ENCODE measurements at regions not wholly inside any gene's neighbourhood (a gene's known extent, or its start where the extent isn't known, plus 50 kb on each side); places are given as distances from the start of the nearest gene placed in this dataset.

DNA sequence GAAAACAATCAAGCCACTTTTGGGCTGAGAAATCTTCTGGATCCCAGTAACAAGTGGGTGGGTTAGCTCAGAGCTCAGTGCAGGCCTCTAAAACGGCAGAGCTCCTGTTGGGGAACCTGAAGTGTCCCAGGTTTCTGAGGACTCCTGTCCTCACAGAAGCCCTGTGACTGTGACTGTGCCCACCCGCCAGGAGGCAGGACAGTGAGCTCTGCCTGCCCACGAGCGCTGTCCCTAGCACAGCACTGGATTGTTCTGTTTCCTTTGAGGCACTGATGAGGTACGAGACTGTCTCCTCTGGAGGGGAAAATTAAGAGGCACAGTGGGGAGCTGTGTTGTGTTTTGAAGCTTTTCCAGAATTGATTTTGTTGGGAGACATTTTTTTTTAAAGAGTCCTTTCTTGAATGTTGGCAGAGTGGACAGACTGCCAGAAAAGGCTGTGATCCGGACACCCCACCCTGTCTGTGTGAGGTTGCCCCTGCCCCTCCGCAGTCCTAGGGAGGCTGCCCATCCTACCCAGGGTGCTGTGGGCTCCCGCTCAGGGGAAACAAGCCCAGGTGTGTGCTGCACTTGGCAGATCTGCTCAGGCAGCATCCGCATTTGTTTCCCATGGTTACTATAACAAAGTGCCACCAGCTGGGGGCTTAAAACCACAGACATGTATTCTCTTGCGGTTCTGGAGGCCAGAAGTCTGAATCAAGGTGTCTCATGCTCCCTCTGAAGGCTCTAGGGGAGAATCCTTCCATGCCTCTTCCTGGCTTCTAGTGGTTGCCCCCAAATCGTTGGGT, 66.6 kb upstream of the LARS2 start:
- H3K4me3 ChIP-seq (ENCODE audit: insufficient read depth, low read depth, low read length) = no peak overlapping the region
- H3K36me3 ChIP-seq (ENCODE audit: control insufficient read depth, insufficient read depth, low read length) = no peaks in the 10 kb centered on the region
- no peaks in the 10 kb centered on the region for H3K9me3 ChIP-seq (ENCODE audit: control insufficient read depth, insufficient read depth, low read length)
- H4K5ac ChIP-seq (ENCODE audit: low read depth, low read length) = no peak overlapping the region
- H3K4me2 ChIP-seq (ENCODE audit: low read depth, low read length) = no peak overlapping the region
- H3K27ac ChIP-seq (ENCODE audit: insufficient read depth, low read length) = no peak overlapping the region
- no peak overlapping the region for H4K91ac ChIP-seq (ENCODE audit: insufficient read depth, low read depth, low read length)
- no peak overlapping the region for H3K18ac ChIP-seq (ENCODE audit: low read depth, low read length)
- no peak overlapping the region for H2BK20ac ChIP-seq (ENCODE audit: low read depth, low read length)
- H4K20me1 ChIP-seq (ENCODE audit: insufficient read depth, low read length) = no peaks in the 10 kb centered on the region
- H2BK5ac ChIP-seq (ENCODE audit: low read depth, low read length, poor library complexity, severe bottlenecking) = no peak overlapping the region
- H2AFZ ChIP-seq (replicated peaks; ENCODE audit: low read length, poor library complexity) = peak overlapping the region; percentile 47
- no peaks in the 10 kb centered on the region for H3K4me1 ChIP-seq (ENCODE audit: control insufficient read depth, insufficient read depth, low read length)
- H2AK9ac ChIP-seq (replicated peaks; ENCODE audit: low read depth, low read length, poor library complexity) = no peak overlapping the region
- dilution Hi-C loops (cut with HindIII; ENCODE audit: low sequenced_read_pairs, unreplicated experiment) = no loop called here
- H2BK120ac ChIP-seq (ENCODE audit: low read depth, low read length) = no peak overlapping the region
- H4K8ac ChIP-seq (ENCODE audit: low read depth in 2 of 2, low read length in 2 of 2) = no peak overlapping the region
- H3K27me3 ChIP-seq (ENCODE audit: control insufficient read depth, insufficient read depth, low read length) = peaks cover 43% of the 10 kb centered on the region
- no TSS peak for BruUV-seq (replicated peaks)
- H3K56ac ChIP-seq (ENCODE audit: extremely low read depth, insufficient read depth, low read length) = no peak overlapping the region
- TF ChIP-seq, protein P1, sequence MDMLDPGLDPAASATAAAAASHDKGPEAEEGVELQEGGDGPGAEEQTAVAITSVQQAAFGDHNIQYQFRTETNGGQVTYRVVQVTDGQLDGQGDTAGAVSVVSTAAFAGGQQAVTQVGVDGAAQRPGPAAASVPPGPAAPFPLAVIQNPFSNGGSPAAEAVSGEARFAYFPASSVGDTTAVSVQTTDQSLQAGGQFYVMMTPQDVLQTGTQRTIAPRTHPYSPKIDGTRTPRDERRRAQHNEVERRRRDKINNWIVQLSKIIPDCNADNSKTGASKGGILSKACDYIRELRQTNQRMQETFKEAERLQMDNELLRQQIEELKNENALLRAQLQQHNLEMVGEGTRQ (IDR thresholded peaks at IDR 0.05; ENCODE audit: low read depth, low read length) = no peak
- TF ChIP-seq, protein P2, sequence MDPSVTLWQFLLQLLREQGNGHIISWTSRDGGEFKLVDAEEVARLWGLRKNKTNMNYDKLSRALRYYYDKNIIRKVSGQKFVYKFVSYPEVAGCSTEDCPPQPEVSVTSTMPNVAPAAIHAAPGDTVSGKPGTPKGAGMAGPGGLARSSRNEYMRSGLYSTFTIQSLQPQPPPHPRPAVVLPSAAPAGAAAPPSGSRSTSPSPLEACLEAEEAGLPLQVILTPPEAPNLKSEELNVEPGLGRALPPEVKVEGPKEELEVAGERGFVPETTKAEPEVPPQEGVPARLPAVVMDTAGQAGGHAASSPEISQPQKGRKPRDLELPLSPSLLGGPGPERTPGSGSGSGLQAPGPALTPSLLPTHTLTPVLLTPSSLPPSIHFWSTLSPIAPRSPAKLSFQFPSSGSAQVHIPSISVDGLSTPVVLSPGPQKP (IDR thresholded peaks at IDR 0.05; ENCODE audit: borderline replicate concordance, low read depth, low read length) = no peak
- no peak for TF ChIP-seq RAD21 (IDR thresholded peaks at IDR 0.05; ENCODE audit: low read length)
- H3K9me1 ChIP-seq (ENCODE audit: insufficient read depth, low read length) = no peaks in the 10 kb centered on the region
- ChIA-PET POLR2A (ENCODE audit: unreplicated experiment) (no interaction called here), CTCF (no interaction called here)
- 82% methylated on average over 4 of the region's 11 CpGs; no CpG with 5 or more reads in 1 of the 2 experiments for WGBS, 2 experiments (ENCODE audit: extremely low coverage in 2 of 2, insufficient read length in 1 of 2)
- DNase-seq = no peak
- in situ Hi-C loops (cut with MboI; ENCODE audit: low sequenced_read_pairs) = no loop called here
- H3K4ac ChIP-seq (ENCODE audit: low read depth, low read length) = no peak overlapping the region
- no peak overlapping the region for H2AK5ac ChIP-seq (ENCODE audit: low read depth, low read length)
- no peak overlapping the region for H3K23ac ChIP-seq (ENCODE audit: low read depth, low read length)
- ATAC-seq (ENCODE audit: low read depth) = no peak
- no peak overlapping the region for H3K14ac ChIP-seq (replicated peaks; ENCODE audit: low read depth, low read length)
- H2BK15ac ChIP-seq (ENCODE audit: low read depth, low read length) = no peak overlapping the region
- no peak overlapping the region for H3K9ac ChIP-seq (ENCODE audit: low read depth, low read length)
- no peaks in the 10 kb centered on the region for H3K79me1 ChIP-seq (ENCODE audit: low read depth in 1 of 2, low read length in 2 of 2)
- intact Hi-C loops (cut with micrococcal nuclease) = no loop called here
